NB4 (cell line): ENCODE measurements at regions not wholly inside any gene's neighbourhood (a gene's known extent, or its start where the extent isn't known, plus 50 kb on each side); places are given as distances from the start of the nearest gene placed in this dataset.

Source experiments
- DNase-seq: peaks from one replicate; pipeline ENCODE4 v3.0.0; 2010; ENCODE audit warnings: low read depth
- H3K4me3 ChIP-seq: one replicate; pipeline ENCODE4 v1.5.1; 2011; ENCODE audit warnings: mild to moderate bottlenecking, low read depth, low read length, moderate library complexity
- MYC ChIP-seq: IDR thresholded peaks from 2 replicates; pipeline ENCODE4 v1.6.1; 2011; ENCODE audit warnings: low read depth, low read length
- POLR2A ChIP-seq: IDR thresholded peaks from 2 replicates; pipeline ENCODE4 v1.6.1; 2011; ENCODE audit warnings: mild to moderate bottlenecking; ENCODE audit not compliant: insufficient read length; ENCODE audit errors: extremely low read depth
- TF ChIP-seq, protein P1 (sequence below): IDR thresholded peaks from 2 replicates; pipeline ENCODE4 v1.6.1; 2011; ENCODE audit warnings: low read depth, low read length
- TF ChIP-seq, protein P2 (sequence below): IDR thresholded peaks from one replicate; pipeline ENCODE4 v1.5.1; 2012; ENCODE audit warnings: low read depth, low read length

GRCh38 chr13:109654341-109655205 is 131.8 kb downstream of the IRS2 start:
- DNase-seq, result peak; percentile 97
- TF ChIP-seq, protein P1, sequence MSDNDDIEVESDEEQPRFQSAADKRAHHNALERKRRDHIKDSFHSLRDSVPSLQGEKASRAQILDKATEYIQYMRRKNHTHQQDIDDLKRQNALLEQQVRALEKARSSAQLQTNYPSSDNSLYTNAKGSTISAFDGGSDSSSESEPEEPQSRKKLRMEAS, result peak; percentile 63
- TF ChIP-seq MYC (peak; percentile 64), POLR2A (no peak)
- TF ChIP-seq, protein P2, sequence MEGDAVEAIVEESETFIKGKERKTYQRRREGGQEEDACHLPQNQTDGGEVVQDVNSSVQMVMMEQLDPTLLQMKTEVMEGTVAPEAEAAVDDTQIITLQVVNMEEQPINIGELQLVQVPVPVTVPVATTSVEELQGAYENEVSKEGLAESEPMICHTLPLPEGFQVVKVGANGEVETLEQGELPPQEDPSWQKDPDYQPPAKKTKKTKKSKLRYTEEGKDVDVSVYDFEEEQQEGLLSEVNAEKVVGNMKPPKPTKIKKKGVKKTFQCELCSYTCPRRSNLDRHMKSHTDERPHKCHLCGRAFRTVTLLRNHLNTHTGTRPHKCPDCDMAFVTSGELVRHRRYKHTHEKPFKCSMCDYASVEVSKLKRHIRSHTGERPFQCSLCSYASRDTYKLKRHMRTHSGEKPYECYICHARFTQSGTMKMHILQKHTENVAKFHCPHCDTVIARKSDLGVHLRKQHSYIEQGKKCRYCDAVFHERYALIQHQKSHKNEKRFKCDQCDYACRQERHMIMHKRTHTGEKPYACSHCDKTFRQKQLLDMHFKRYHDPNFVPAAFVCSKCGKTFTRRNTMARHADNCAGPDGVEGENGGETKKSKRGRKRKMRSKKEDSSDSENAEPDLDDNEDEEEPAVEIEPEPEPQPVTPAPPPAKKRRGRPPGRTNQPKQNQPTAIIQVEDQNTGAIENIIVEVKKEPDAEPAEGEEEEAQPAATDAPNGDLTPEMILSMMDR, result no peak

GRCh38 chr13:109652531-109652930 is 133.9 kb downstream of the IRS2 start:
- H3K4me3 ChIP-seq, result no peak overlapping the region
- TF ChIP-seq MYC (no peak), POLR2A (no peak)
- TF ChIP-seq, protein P2, result no peak
- TF ChIP-seq, protein P1, result no peak
- no peak for DNase-seq

More at GRCh38 chr13:109654341-109655205, 131.8 kb downstream of the IRS2 start:
- H3K4me3 ChIP-seq, result peak overlapping the region; percentile 6

DNA sequence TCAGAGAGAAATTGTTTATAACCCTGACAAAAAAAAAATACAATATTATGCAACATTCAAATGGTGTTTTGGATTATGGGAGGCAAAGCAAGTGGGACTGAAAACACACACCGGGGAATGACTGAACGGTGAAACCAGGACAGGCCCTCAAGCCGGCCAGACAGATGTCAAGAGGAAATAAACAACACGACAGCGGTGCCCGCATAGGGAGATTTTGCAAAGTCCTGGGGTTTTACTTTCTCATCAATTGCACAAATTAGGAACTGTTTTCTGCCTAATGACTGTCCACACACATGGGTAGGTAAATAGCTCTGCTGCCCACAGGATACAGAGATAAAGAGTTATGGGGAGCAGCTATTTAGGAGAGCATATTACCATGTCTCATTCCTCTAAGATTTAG is 134.5 kb downstream of the IRS2 start:
- no peak for TF ChIP-seq POLR2A
- TF ChIP-seq, protein P1, result no peak
- no peak for TF ChIP-seq MYC
- DNase-seq, result peak; percentile 55
- H3K4me3 ChIP-seq, result no peak overlapping the region

DNA sequence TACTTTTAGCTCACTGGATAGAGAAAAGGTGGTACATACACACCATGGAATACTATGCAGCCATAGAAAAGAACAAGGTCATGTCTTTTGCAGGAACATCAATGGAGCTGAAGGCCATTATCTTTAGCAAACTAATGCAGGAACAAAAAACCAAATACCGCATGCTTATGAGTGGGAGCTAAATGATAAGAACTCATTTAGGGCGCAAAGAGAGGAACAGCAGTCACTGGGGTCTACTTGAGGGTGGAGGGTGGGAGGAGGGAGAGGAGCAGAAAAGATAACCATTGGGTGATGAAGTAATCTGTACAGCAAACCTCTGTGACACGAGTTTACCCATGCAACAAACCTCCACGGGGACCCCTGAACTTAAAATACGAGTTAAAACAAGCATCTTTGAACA is 135.1 kb downstream of the IRS2 start:
- no peak overlapping the region for H3K4me3 ChIP-seq
- TF ChIP-seq, protein P1, result no peak
- TF ChIP-seq POLR2A, result no peak
- TF ChIP-seq MYC, result no peak
- TF ChIP-seq, protein P2, result no peak
- no peak for DNase-seq

GRCh38 chr13:109650861-109651260 is 135.5 kb downstream of the IRS2 start:
- no peak for DNase-seq
- TF ChIP-seq, protein P2, result no peak
- TF ChIP-seq POLR2A (no peak), MYC (no peak)
- TF ChIP-seq, protein P1, result no peak
- H3K4me3 ChIP-seq, result no peak overlapping the region

GRCh38 chr13:109649713-109650112 is 136.7 kb downstream of the IRS2 start:
- no peak for TF ChIP-seq POLR2A
- TF ChIP-seq, protein P2, result no peak
- TF ChIP-seq MYC, result no peak
- TF ChIP-seq, protein P1, result no peak
- no peak overlapping the region for H3K4me3 ChIP-seq
- no peak for DNase-seq
